ENCODE measurements at regions not wholly inside any gene's neighbourhood (a gene's known extent, or its start where the extent isn't known, plus 50 kb on each side); places are given as distances from the start of the nearest gene placed in this dataset.

GRCh38 chr16:73326770-73327470 lies 279.0 kb upstream of the ZFHX3 start:
- TF ChIP-seq POLR2AphosphoS5 (IDR thresholded peaks at IDR 0.05; ENCODE audit: low read depth, low read length), result no peak
- no peak for TF ChIP-seq TAF1 (IDR thresholded peaks at IDR 0.05; ENCODE audit: borderline replicate concordance, low read depth, low read length)
- TF ChIP-seq CHD2 (IDR thresholded peaks at IDR 0.05; ENCODE audit: low read length, partially characterized antibody), result no peak
- no peak for TF ChIP-seq YY1 (IDR thresholded peaks at IDR 0.05; ENCODE audit: low read depth)
- no peak for TF ChIP-seq GATA2 (CRISPR knock-in tag; IDR thresholded peaks at IDR 0.05)
- TF ChIP-seq, protein P1, sequence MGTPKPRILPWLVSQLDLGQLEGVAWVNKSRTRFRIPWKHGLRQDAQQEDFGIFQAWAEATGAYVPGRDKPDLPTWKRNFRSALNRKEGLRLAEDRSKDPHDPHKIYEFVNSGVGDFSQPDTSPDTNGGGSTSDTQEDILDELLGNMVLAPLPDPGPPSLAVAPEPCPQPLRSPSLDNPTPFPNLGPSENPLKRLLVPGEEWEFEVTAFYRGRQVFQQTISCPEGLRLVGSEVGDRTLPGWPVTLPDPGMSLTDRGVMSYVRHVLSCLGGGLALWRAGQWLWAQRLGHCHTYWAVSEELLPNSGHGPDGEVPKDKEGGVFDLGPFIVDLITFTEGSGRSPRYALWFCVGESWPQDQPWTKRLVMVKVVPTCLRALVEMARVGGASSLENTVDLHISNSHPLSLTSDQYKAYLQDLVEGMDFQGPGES (IDR thresholded peaks at IDR 0.05; ENCODE audit: low read depth, low read length), result no peak
- TF ChIP-seq CTCF (IDR thresholded peaks at IDR 0.05), result no peak
- TF ChIP-seq RFX5 (IDR thresholded peaks at IDR 0.05; ENCODE audit: low read length), result no peak
- no peak for TF ChIP-seq ELF1 (IDR thresholded peaks at IDR 0.05)
- no peak for TF ChIP-seq SIN3A (IDR thresholded peaks at IDR 0.05; ENCODE audit: borderline replicate concordance, low read depth, low read length)
- TF ChIP-seq FOXJ3 (CRISPR knock-in tag; IDR thresholded peaks at IDR 0.05), result no peak
- TF ChIP-seq USF1 (IDR thresholded peaks at IDR 0.05; ENCODE audit: borderline replicate concordance, low read depth), result no peak

Measured in SK-N-SH (cell line).